Tibial artery (tissue), 4 donors: ENCODE measurements at regions not wholly inside any gene's neighbourhood (a gene's known extent, or its start where the extent isn't known, plus 50 kb on each side); places are given as distances from the start of the nearest gene placed in this dataset.

Experiments used
- DNase-seq, 2 donors: peaks; one replicate each; pipeline ENCODE4 v3.0.0-alpha.2; 2019
- H3K27ac ChIP-seq, 2 donors: fragments of 200-600 bp; sonication (generic) in 1 of 2; 1 replicate in 1 of 2; 2 replicates in 1 of 2; pipeline ENCODE4 v1.5.1; 2018 to 2019; ENCODE audit warnings: mild to moderate bottlenecking in 1 of 2
- H3K27me3 ChIP-seq, 2 donors: fragments of 200-600 bp; sonication (generic) in 1 of 2; one replicate each; pipeline versions ENCODE4 v1.5.1 to v1.6.0; 2016 to 2019
- H3K36me3 ChIP-seq, 3 donors: fragments of 200-600 bp; sonication (generic) in 2 of 3; one replicate each; pipeline ENCODE4 v1.5.1; 2016 to 2019; ENCODE audit warnings: mild to moderate bottlenecking in 2 of 3
- H3K4me1 ChIP-seq, 4 donors: fragments of 200-600 bp; sonication (generic) in 2 of 4; 1 replicate in 3 of 4; 2 replicates in 1 of 4; pipeline ENCODE4 v1.5.1; 2016 to 2019
- H3K4me3 ChIP-seq, 2 donors: fragments of 200-600 bp; sonication (generic) in 1 of 2; 1 replicate in 1 of 2; 2 replicates in 1 of 2; pipeline ENCODE4 v1.5.1; 2018 to 2019; ENCODE audit warnings: mild to moderate bottlenecking in 2 of 2
- H3K9me3 ChIP-seq, 3 donors: fragments of 200-600 bp; sonication (generic) in 1 of 3; one replicate each; pipeline ENCODE4 v1.5.1; 2016 to 2019
- CTCF ChIP-seq, 2 experiments: fragments of 200-600 bp in 1 of 2; fragments of 450-650 bp in 1 of 2; IDR thresholded peaks; one replicate each; pipeline ENCODE4 v1.5.1; 2017 to 2019; ENCODE audit warnings: antibody characterized with exemption in 2 of 2, mild to moderate bottlenecking in 1 of 2, moderate library complexity in 1 of 2
- intact Hi-C: fragments of 100-400 bp; cut with DNase I; formaldehyde crosslinking; loops from one replicate; pipeline ENCODE4 v1.15.0; 2023; ENCODE audit warnings: low total_unique reads

DNA sequence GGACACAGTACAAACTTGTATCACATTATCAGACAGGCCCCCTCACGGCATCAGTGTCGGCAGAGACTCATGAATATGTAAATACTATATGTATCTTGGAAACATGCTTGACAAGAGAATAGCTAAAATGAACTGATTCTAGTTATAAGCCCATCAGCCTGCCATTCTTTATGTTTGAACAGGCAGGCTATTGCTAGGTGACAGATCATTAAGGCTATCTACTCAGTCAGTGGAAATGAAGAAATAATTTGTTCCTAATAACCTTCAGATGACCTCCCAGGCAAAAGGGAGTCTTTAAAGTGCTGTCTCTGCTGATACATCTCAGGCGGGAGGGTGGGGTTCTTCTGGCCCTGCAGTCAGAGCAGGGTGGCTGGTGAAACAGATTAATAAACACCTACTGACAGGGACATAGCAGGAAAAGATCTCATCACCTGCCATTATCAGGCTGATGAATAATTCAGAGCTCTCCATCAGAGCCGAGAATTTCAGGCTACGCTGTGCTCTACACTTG lies 394.2 kb downstream of the RASEF start:
- no peak for DNase-seq
- Histone ChIP-seq H3K4me1 (no peaks in the 10 kb centered on the region), H3K4me3 (no peak overlapping the region), H3K36me3 (no peaks in the 10 kb centered on the region), H3K9me3 (no peaks in the 10 kb centered on the region), H3K27ac (no peak overlapping the region), H3K27me3 (no peaks in the 10 kb centered on the region)
- intact Hi-C loops: no loop called here
- TF ChIP-seq CTCF (IDR thresholded peaks at IDR 0.05): no peak

GRCh38 chr9:82670000-82670399 lies 392.9 kb downstream of the RASEF start:
- no peak for DNase-seq
- no peak overlapping the region for H3K27ac ChIP-seq
- no peaks in the 10 kb centered on the region for H3K4me1 ChIP-seq
- H3K4me3 ChIP-seq: no peak overlapping the region
- no peaks in the 10 kb centered on the region for H3K36me3 ChIP-seq
- no peak for TF ChIP-seq CTCF (IDR thresholded peaks at IDR 0.05)
- H3K27me3 ChIP-seq: no peaks in the 10 kb centered on the region
- H3K9me3 ChIP-seq: no peaks in the 10 kb centered on the region
- intact Hi-C loops: no loop called here

DNA sequence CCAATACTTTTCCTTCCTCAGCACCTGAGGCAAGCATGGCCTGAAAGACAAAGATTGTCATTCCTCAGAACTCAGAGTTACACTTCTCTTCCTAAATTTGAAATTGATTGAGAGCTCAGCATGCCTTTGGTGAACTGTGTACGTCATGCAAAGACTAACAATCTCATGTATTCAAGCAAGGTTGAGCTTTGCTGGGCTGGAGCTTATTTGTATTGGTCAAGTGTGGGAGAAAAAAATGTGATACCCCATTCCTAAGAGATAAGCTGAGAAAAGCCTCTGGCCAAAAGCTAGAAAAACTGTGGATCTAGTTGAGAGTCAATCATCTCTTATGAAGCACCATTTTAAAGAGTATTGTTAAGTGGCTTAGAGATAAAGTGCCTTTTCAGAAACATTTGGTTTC lies 392.2 kb downstream of the RASEF start:
- Histone ChIP-seq H3K4me1 (no peaks in the 10 kb centered on the region), H3K9me3 (no peaks in the 10 kb centered on the region), H3K36me3 (no peaks in the 10 kb centered on the region), H3K27ac (no peak overlapping the region), H3K27me3 (no peaks in the 10 kb centered on the region), H3K4me3 (no peak overlapping the region)
- intact Hi-C loops: no loop called here
- no peak for DNase-seq
- TF ChIP-seq CTCF (IDR thresholded peaks at IDR 0.05): no peak

DNA sequence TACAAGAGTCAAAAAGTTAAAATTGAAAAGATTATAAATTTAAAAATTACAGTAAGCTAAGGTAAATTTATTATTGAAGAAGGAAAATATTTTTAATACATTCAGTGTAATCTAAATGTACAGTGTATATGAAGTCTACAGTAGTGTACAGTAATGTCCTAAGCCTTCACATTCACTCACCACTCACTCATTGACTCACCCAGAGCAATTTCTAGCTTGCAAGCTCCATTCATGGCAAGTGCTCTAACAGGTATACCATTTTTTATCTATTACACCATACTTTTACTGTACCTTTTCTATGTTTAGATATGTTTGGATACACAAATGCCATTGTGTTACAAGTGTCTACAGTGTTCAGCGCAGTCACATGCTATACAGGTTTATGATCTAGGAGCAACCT lies 389.7 kb downstream of the RASEF start:
- Histone ChIP-seq H3K27ac (no peak overlapping the region), H3K9me3 (no peaks in the 10 kb centered on the region), H3K27me3 (no peaks in the 10 kb centered on the region), H3K4me3 (no peak overlapping the region), H3K4me1 (no peaks in the 10 kb centered on the region), H3K36me3 (no peaks in the 10 kb centered on the region)
- TF ChIP-seq CTCF (IDR thresholded peaks at IDR 0.05): no peak
- DNase-seq: no peak
- intact Hi-C loops: no loop called here

DNA sequence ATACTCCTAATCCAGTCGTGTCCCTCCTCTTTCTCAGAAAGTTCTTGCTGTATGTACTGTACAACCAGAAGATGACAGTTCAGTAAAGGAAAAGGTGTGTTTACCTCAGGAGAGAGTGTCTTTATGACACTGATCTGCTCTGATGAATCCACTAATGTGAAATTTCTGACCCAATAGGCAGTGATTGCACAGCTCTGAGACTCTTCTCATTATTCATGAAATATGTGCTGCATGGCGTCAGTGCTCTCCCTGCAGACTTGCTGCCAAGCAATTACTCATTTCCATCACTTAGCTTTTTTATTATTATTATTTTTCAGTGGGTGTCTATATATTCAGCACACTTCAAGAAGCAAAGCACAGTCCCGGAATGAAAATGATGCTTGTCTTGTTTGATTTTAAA lies 389.0 kb downstream of the RASEF start:
- no peak overlapping the region for H3K4me3 ChIP-seq
- H3K27me3 ChIP-seq: no peaks in the 10 kb centered on the region
- H3K9me3 ChIP-seq: no peaks in the 10 kb centered on the region
- no peak for DNase-seq
- no peaks in the 10 kb centered on the region for H3K36me3 ChIP-seq
- no peak for TF ChIP-seq CTCF (IDR thresholded peaks at IDR 0.05)
- intact Hi-C loops: no loop called here
- no peaks in the 10 kb centered on the region for H3K4me1 ChIP-seq
- H3K27ac ChIP-seq: no peak overlapping the region

DNA sequence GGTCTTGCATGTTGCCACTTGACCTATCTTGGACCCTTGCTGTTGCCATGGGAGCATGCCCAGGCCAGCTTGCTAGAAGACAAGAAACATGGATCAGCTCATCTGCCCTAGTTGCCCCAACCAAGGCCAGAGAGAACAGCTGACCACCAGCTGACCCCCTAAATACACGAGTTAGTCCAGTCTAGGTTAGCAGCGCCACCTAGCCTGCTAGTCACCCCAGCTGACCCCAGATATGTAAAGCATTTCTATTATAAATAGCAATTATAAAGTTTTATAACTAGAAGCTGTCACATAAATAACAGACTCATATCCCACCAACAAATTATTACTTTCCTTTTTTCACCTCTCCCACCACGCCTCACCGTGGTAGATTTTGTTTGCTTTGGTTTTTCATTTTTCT lies 387.8 kb downstream of the RASEF start:
- Histone ChIP-seq H3K27me3 (no peaks in the 10 kb centered on the region), H3K27ac (no peak overlapping the region), H3K9me3 (no peaks in the 10 kb centered on the region), H3K36me3 (no peaks in the 10 kb centered on the region), H3K4me1 (no peaks in the 10 kb centered on the region), H3K4me3 (no peak overlapping the region)
- TF ChIP-seq CTCF (IDR thresholded peaks at IDR 0.05): no peak
- intact Hi-C loops: no loop called here
- DNase-seq: no peak
